GM12878 (cell line): ENCODE measurements at regions not wholly inside any gene's neighbourhood (a gene's known extent, or its start where the extent isn't known, plus 50 kb on each side); places are given as distances from the start of the nearest gene placed in this dataset.

ENCODE experiments used
- ATAC-seq: fragments of 200-7000 bp; cut with Tn5 transposase; 3 replicates; pipeline ENCODE4 v1.9.1; 2020; ENCODE audit warnings: mild to moderate bottlenecking, moderate library complexity
- BruUV-seq: library from RNA; stranded (reverse); fragments of 400-500 nt; replicated peaks from 2 replicates; lab custom pipeline; 2021; lab: Mats Ljungman, UMichigan
- CTCF ChIA-PET: fragments of 300-600 bp; sonication (Branson Sonifier 250); formaldehyde crosslinking; extraction: SDS; loops from one replicate; lab custom pipeline; 2021; ENCODE audit warnings: inconsistent platforms; lab: Yijun Ruan, JAX
- POLR2A ChIA-PET: fragments of 350-600 bp; formaldehyde crosslinking; extraction: SDS; loops from one replicate; lab custom pipeline; 2021; ENCODE audit warnings: inconsistent platforms; lab: Charles Lee
- RAD21 ChIA-PET: fragments of 300-600 bp; sonication (Branson Sonifier 250); formaldehyde crosslinking; loops from one replicate; lab custom pipeline; 2023; ENCODE audit warnings: antibody characterized with exemption; ENCODE audit not compliant: unreplicated experiment; lab: Charles Lee
- SMC1A ChIA-PET: fragments of 300-600 bp; sonication (Branson Sonifier 250); formaldehyde crosslinking; loops from one replicate; lab custom pipeline; 2023; ENCODE audit not compliant: unreplicated experiment, uncharacterized antibody; lab: Charles Lee
- DNase-seq: peaks from one replicate; pipeline ENCODE4 v3.0.0-alpha.2; 2011; ENCODE audit warnings: low read depth, low spot score
- FAIRE-seq: peaks from 3 replicates; lab custom pipeline; 2011; peaks lifted over from hg19 to GRCh38; lab: Jason Lieb, UNC
- H2AFZ ChIP-seq: 2 replicates; pipeline ENCODE4 v1.6.0; 2011; ENCODE audit warnings: low read depth, low read length, control low read depth; ENCODE audit not compliant: control insufficient read depth
- H3K27ac ChIP-seq: 2 replicates; pipeline ENCODE4 v1.5.1; 2011; ENCODE audit warnings: control low read depth; ENCODE audit not compliant: control insufficient read depth, insufficient read depth
- H3K27me3 ChIP-seq, 2 experiments: replicated peaks in 1 of 2; 2 replicates each; pipeline versions ENCODE4 v1.6.0 to v1.6.1; 2011; ENCODE audit warnings: low read length in 1 of 2; ENCODE audit not compliant: control insufficient read depth in 2 of 2, insufficient read depth in 2 of 2
- H3K36me3 ChIP-seq, 2 experiments: 2 replicates each; pipeline ENCODE4 v1.5.1; 2011; ENCODE audit warnings: low read length in 1 of 2; ENCODE audit not compliant: control insufficient read depth in 2 of 2, insufficient read depth in 2 of 2
- H3K4me1 ChIP-seq: 2 replicates; pipeline ENCODE4 v1.6.1; 2011; ENCODE audit warnings: mild to moderate bottlenecking, low read length, moderate library complexity, mixed read lengths; ENCODE audit not compliant: control insufficient read depth, insufficient read depth
- H3K4me2 ChIP-seq: 2 replicates; pipeline ENCODE4 v1.6.0; 2011; ENCODE audit warnings: control low read depth; ENCODE audit not compliant: control insufficient read depth, insufficient read depth
- H3K4me3 ChIP-seq: fragments of 200-600 bp; sonication (generic); 2 replicates; pipeline ENCODE4 v1.5.1; 2016
- H3K79me2 ChIP-seq: 2 replicates; pipeline ENCODE4 v1.6.0; 2011; ENCODE audit warnings: low read length; ENCODE audit not compliant: control insufficient read depth, insufficient read depth
- H3K9ac ChIP-seq: 2 replicates; pipeline ENCODE4 v1.8.0; 2011; ENCODE audit warnings: low read length, control low read depth, mixed read lengths; ENCODE audit not compliant: control insufficient read depth, insufficient read depth
- H3K9me3 ChIP-seq: replicated peaks from 3 replicates; pipeline ENCODE4 v1.5.1; 2011; ENCODE audit warnings: mild to moderate bottlenecking, low read length; ENCODE audit not compliant: control insufficient read depth, insufficient read depth
- H4K20me1 ChIP-seq: 2 replicates; pipeline ENCODE4 v1.6.0; 2011; ENCODE audit not compliant: control insufficient read depth, insufficient read depth
- ATF7 ChIP-seq: fragments of 450-650 bp; IDR thresholded peaks from 2 replicates; pipeline ENCODE4 v1.6.1; 2016; ENCODE audit warnings: low read depth, mild to moderate bottlenecking
- BACH1 ChIP-seq: fragments of 450-650 bp; IDR thresholded peaks from 2 replicates; pipeline ENCODE4 v1.6.1; 2017; ENCODE audit warnings: mild to moderate bottlenecking, borderline replicate concordance
- BCL11A ChIP-seq: IDR thresholded peaks from 2 replicates; pipeline ENCODE4 v1.6.1; 2011; ENCODE audit warnings: low read depth, low read length
- CEBPB ChIP-seq, 2 experiments: fragments of 150-350 bp in 1 of 2; IDR thresholded peaks; 2 replicates each; pipeline ENCODE4 v1.6.1; 2012 to 2014; ENCODE audit warnings: low read depth in 2 of 2, low read length in 2 of 2, borderline replicate concordance in 1 of 2, inconsistent platforms in 1 of 2
- MEF2A ChIP-seq: IDR thresholded peaks from 2 replicates; pipeline ENCODE4 v1.6.1; 2011; ENCODE audit warnings: low read depth, mild to moderate bottlenecking, low read length, moderate library complexity; ENCODE audit not compliant: insufficient read depth
- POLR2AphosphoS2 ChIP-seq: IDR thresholded peaks from 2 replicates; pipeline ENCODE4 v1.6.1; 2011; ENCODE audit warnings: low read depth, mild to moderate bottlenecking, low read length, improper control_type of control experiment, moderate library complexity
- SREBF2 ChIP-seq: IDR thresholded peaks from 2 replicates; pipeline ENCODE4 v1.6.1; 2012; ENCODE audit warnings: mild to moderate bottlenecking, low read length
- WRNIP1 ChIP-seq: IDR thresholded peaks from 2 replicates; pipeline ENCODE4 v1.6.1; 2011; ENCODE audit warnings: low read depth, low read length, improper control_type of control experiment, borderline replicate concordance
- ZNF622 ChIP-seq: fragments of 450-650 bp; IDR thresholded peaks from 2 replicates; pipeline ENCODE4 v1.6.1; 2017; ENCODE audit warnings: mild to moderate bottlenecking, inconsistent platforms
- WGBS: methylation state at CpG from one replicate; pipeline ENCODE4 v1.1.6; 2016; ENCODE audit warnings: low lambda C conversion rate; ENCODE audit not compliant: insufficient replicate concordance, insufficient coverage; ENCODE audit errors: missing lambda C conversion rate; 5-methylcytosine and 5-hydroxymethylcytosine counted together
- in situ Hi-C: fragments of 300-500 bp; cut with MboI; formaldehyde crosslinking; loops from 9 replicates; pipeline ENCODE4 v1.14.3; 2018; ENCODE audit warnings: mixed read lengths
- intact Hi-C: fragments of 100-400 bp; cut with micrococcal nuclease; formaldehyde crosslinking; loops from one replicate; pipeline ENCODE4 v1.14.2; 2022; ENCODE audit not compliant: unreplicated experiment
- TF ChIP-seq, protein P1 (sequence below): fragments of 450-650 bp; IDR thresholded peaks from 2 replicates; pipeline ENCODE4 v1.6.1; 2017; ENCODE audit warnings: mild to moderate bottlenecking, moderate library complexity
- TF ChIP-seq, protein P2 (sequence below): IDR thresholded peaks from 2 replicates; pipeline ENCODE4 v1.6.1; 2012; ENCODE audit warnings: low read depth, low read length, improper control_type of control experiment
- TF ChIP-seq, protein P3 (sequence below): fragments of 450-650 bp; IDR thresholded peaks from 2 replicates; pipeline ENCODE4 v1.6.1; 2017; ENCODE audit warnings: mild to moderate bottlenecking, moderate library complexity

DNA sequence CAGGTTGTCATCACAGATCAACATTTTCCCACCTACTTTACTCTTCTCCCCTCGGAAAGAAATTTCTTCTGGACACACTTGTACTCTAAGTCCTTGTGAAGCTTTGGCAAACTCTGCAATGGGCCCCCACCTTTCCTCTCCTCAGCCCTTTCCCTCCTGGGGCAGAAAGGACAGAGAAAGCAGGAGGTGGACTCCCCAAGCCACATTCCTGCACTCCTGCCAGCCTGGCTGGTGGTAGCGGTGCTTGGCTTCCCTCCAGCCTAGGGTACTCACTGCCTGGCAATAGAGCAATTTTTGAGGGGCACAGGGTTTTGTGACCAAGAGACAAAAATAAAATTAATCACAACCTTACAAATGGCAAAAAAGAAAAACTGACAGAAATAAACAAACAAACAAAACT lies 451.4 kb downstream of the ZSWIM6 start (continued):
- TF ChIP-seq BACH1 (no peak), SREBF2 (no peak), CEBPB (IDR thresholded peaks at IDR 0.05; ENCODE audit: borderline replicate concordance in 1 of 2, low read depth in 2 of 2, low read length in 2 of 2) (no peak), MEF2A (no peak)
- TF ChIP-seq, protein P1, sequence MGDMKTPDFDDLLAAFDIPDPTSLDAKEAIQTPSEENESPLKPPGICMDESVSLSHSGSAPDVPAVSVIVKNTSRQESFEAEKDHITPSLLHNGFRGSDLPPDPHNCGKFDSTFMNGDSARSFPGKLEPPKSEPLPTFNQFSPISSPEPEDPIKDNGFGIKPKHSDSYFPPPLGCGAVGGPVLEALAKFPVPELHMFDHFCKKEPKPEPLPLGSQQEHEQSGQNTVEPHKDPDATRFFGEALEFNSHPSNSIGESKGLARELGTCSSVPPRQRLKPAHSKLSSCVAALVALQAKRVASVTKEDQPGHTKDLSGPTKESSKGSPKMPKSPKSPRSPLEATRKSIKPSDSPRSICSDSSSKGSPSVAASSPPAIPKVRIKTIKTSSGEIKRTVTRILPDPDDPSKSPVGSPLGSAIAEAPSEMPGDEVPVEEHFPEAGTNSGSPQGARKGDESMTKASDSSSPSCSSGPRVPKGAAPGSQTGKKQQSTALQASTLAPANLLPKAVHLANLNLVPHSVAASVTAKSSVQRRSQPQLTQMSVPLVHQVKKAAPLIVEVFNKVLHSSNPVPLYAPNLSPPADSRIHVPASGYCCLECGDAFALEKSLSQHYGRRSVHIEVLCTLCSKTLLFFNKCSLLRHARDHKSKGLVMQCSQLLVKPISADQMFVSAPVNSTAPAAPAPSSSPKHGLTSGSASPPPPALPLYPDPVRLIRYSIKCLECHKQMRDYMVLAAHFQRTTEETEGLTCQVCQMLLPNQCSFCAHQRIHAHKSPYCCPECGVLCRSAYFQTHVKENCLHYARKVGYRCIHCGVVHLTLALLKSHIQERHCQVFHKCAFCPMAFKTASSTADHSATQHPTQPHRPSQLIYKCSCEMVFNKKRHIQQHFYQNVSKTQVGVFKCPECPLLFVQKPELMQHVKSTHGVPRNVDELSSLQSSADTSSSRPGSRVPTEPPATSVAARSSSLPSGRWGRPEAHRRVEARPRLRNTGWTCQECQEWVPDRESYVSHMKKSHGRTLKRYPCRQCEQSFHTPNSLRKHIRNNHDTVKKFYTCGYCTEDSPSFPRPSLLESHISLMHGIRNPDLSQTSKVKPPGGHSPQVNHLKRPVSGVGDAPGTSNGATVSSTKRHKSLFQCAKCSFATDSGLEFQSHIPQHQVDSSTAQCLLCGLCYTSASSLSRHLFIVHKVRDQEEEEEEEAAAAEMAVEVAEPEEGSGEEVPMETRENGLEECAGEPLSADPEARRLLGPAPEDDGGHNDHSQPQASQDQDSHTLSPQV = no peak

DNA sequence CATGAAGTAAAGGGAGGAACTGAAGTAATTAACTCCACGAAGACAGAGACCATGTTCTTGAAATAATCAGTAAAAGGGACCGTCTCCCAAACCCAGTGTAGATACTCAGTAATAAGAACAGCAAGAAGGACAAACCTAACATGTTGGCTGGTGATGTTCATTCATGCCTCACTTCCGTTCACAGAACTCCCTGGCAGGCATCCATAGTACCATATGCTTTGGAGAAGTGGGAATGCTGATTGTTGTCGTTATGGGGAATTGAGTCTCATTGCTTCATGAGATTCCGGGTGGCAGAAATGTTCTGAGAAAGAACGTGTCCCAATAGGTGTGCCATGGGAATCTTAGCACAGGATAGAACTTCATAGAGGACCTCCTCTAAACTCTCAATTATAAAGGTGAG lies 452.3 kb downstream of the ZSWIM6 start:
- ChIA-PET POLR2A (no interaction called here), SMC1A (no interaction called here), CTCF (no interaction called here), RAD21 (no interaction called here)
- Histone ChIP-seq H3K79me2 (no peaks in the 10 kb centered on the region), H2AFZ (no peak overlapping the region), H3K36me3 (no peaks in the 10 kb centered on the region), H3K4me2 (no peak overlapping the region), H3K27ac (no peak overlapping the region), H3K9me3 (no peaks in the 10 kb centered on the region), H4K20me1 (no peaks in the 10 kb centered on the region), H3K27me3 (peaks cover 0 to 1% of the 10 kb centered on the region in 2 experiments; a peak in 1 of 4 replicates), H3K4me1 (no peaks in the 10 kb centered on the region), H3K4me3 (no peak overlapping the region), H3K9ac (no peak overlapping the region)
- in situ Hi-C loops = no loop called here
- DNase-seq (no peak), ATAC-seq (no peak), FAIRE-seq (no peak)
- BruUV-seq = no TSS peak
- intact Hi-C loops = no loop called here
- 19% methylated on average over 6 of the region's 6 CpGs for WGBS
- TF ChIP-seq SREBF2 (no peak), ATF7 (no peak), POLR2AphosphoS2 (no peak), BCL11A (no peak), ZNF622 (no peak), WRNIP1 (no peak)
- TF ChIP-seq, protein P2, sequence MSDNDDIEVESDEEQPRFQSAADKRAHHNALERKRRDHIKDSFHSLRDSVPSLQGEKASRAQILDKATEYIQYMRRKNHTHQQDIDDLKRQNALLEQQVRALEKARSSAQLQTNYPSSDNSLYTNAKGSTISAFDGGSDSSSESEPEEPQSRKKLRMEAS = no peak
- TF ChIP-seq, protein P3, sequence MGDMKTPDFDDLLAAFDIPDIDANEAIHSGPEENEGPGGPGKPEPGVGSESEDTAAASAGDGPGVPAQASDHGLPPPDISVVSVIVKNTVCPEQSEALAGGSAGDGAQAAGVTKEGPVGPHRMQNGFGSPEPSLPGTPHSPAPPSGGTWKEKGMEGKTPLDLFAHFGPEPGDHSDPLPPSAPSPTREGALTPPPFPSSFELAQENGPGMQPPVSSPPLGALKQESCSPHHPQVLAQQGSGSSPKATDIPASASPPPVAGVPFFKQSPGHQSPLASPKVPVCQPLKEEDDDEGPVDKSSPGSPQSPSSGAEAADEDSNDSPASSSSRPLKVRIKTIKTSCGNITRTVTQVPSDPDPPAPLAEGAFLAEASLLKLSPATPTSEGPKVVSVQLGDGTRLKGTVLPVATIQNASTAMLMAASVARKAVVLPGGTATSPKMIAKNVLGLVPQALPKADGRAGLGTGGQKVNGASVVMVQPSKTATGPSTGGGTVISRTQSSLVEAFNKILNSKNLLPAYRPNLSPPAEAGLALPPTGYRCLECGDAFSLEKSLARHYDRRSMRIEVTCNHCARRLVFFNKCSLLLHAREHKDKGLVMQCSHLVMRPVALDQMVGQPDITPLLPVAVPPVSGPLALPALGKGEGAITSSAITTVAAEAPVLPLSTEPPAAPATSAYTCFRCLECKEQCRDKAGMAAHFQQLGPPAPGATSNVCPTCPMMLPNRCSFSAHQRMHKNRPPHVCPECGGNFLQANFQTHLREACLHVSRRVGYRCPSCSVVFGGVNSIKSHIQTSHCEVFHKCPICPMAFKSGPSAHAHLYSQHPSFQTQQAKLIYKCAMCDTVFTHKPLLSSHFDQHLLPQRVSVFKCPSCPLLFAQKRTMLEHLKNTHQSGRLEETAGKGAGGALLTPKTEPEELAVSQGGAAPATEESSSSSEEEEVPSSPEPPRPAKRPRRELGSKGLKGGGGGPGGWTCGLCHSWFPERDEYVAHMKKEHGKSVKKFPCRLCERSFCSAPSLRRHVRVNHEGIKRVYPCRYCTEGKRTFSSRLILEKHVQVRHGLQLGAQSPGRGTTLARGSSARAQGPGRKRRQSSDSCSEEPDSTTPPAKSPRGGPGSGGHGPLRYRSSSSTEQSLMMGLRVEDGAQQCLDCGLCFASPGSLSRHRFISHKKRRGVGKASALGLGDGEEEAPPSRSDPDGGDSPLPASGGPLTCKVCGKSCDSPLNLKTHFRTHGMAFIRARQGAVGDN = no peak
